ENCODE measurements at regions not wholly inside any gene's neighbourhood (a gene's known extent, or its start where the extent isn't known, plus 50 kb on each side); places are given as distances from the start of the nearest gene placed in this dataset.
A peak's percentile ranks its signal among the peaks of the same experiment; 100 is the strongest.

DNA sequence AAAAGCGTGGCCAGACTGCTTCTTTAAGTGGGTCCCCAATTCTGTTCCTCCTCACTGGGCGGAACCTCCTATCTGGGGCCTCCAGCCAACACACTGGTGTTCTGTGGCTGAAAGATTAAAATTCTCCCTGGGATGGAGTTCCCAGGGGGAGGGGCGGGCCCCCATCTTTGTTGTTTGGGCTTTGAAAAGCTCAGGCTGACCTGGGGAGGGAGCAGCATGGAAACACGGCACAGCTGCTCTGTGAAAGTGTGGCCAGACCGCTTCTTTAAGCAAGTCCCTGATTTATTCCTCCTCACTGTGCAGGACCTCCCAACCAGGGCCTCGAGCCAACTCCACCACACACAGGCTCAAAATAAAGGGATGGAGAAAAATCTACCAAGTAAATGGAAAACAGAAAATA lies 219.5 kb downstream of the TMEM47 start (continued):
- TF ChIP-seq, protein P1, sequence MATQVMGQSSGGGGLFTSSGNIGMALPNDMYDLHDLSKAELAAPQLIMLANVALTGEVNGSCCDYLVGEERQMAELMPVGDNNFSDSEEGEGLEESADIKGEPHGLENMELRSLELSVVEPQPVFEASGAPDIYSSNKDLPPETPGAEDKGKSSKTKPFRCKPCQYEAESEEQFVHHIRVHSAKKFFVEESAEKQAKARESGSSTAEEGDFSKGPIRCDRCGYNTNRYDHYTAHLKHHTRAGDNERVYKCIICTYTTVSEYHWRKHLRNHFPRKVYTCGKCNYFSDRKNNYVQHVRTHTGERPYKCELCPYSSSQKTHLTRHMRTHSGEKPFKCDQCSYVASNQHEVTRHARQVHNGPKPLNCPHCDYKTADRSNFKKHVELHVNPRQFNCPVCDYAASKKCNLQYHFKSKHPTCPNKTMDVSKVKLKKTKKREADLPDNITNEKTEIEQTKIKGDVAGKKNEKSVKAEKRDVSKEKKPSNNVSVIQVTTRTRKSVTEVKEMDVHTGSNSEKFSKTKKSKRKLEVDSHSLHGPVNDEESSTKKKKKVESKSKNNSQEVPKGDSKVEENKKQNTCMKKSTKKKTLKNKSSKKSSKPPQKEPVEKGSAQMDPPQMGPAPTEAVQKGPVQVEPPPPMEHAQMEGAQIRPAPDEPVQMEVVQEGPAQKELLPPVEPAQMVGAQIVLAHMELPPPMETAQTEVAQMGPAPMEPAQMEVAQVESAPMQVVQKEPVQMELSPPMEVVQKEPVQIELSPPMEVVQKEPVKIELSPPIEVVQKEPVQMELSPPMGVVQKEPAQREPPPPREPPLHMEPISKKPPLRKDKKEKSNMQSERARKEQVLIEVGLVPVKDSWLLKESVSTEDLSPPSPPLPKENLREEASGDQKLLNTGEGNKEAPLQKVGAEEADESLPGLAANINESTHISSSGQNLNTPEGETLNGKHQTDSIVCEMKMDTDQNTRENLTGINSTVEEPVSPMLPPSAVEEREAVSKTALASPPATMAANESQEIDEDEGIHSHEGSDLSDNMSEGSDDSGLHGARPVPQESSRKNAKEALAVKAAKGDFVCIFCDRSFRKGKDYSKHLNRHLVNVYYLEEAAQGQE (IDR thresholded peaks at IDR 0.05; ENCODE audit: unreplicated experiment) = no peak

DNA sequence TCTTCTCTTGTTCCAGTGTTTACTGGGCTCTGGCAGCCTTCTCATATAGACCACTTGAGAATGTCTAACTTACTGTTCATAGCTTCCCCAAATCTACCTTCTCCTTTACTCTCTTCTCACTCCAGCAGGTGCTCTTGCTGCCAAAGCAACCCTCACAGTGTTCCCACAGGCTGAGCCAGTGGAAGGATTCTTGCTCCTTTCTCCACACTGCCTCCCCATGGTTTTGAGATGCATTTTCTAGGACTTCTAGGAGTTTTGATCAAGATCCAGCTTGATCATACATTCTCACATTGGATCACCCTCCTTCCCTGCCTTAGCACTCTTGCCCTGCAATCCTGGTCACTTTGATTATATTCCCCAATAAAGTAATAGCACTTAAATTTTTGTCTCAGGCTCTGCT lies 230.8 kb downstream of the TMEM47 start:
- H3K4me1 ChIP-seq (ENCODE audit: insufficient read depth) = no peaks in the 10 kb centered on the region
- no peaks in the 10 kb centered on the region for H3K4me1 Mint-ChIP-seq
- H3K27me3 Mint-ChIP-seq (ENCODE audit: insufficient read depth, low read depth, poor library complexity) = no peaks in the 10 kb centered on the region
- H3K36me3 Mint-ChIP-seq (ENCODE audit: low read depth) = no peaks in the 10 kb centered on the region
- H3K9me2 ChIP-seq (ENCODE audit: insufficient read depth) = no peaks in the 10 kb centered on the region
- H3K79me2 ChIP-seq (replicated peaks; ENCODE audit: insufficient read depth) = no peaks in the 10 kb centered on the region
- no peaks in the 10 kb centered on the region; the same call in 1 of the 3 replicates for H3K9me3 Mint-ChIP-seq
- H3K36me3 ChIP-seq (ENCODE audit: insufficient read depth) = no peaks in the 10 kb centered on the region
- ATAC-seq (peak; percentile 59), DNase-seq (ENCODE audit: low spot score) (peak; percentile 48)
- H2AFZ ChIP-seq = no peak overlapping the region
- H3K27me3 ChIP-seq (ENCODE audit: insufficient read depth) = no peaks in the 10 kb centered on the region
- no peaks in the 10 kb centered on the region for H3F3A ChIP-seq (replicated peaks; ENCODE audit: low read depth)
- H4K20me1 ChIP-seq (replicated peaks; ENCODE audit: insufficient read depth) = no peaks in the 10 kb centered on the region
- TF ChIP-seq CTCF (conservative IDR thresholded peaks at IDR 0.05; ENCODE audit: low read depth in 2 of 2) (peak; percentile 49 to 60), EZH2phosphoT487 (IDR thresholded peaks at IDR 0.05; ENCODE audit: unreplicated experiment) (no peak)
- no peak overlapping the region for H3K4me3 Mint-ChIP-seq
- H3K4me3 ChIP-seq = no peak overlapping the region
- no peak overlapping the region for H3K27ac ChIP-seq (ENCODE audit: low read depth)
- H3K4me2 ChIP-seq = no peak overlapping the region
- no peak overlapping the region for H3K27ac Mint-ChIP-seq

GRCh38 chrX:34406580-34406979 lies 250.5 kb downstream of the TMEM47 start:
- no peaks in the 10 kb centered on the region for H4K20me1 ChIP-seq (replicated peaks; ENCODE audit: insufficient read depth)
- no peak overlapping the region for H3K27ac ChIP-seq (ENCODE audit: low read depth)
- DNase-seq (ENCODE audit: low spot score) (no peak), ATAC-seq (no peak)
- H3K36me3 ChIP-seq (ENCODE audit: insufficient read depth) = no peaks in the 10 kb centered on the region
- no peaks in the 10 kb centered on the region for H3K9me3 Mint-ChIP-seq
- no peaks in the 10 kb centered on the region for H3K4me1 ChIP-seq (ENCODE audit: insufficient read depth)
- H3K27ac Mint-ChIP-seq = no peak overlapping the region
- H3K27me3 Mint-ChIP-seq (ENCODE audit: insufficient read depth, low read depth, poor library complexity) = no peaks in the 10 kb centered on the region
- H2AFZ ChIP-seq = no peak overlapping the region
- H3K79me2 ChIP-seq (replicated peaks; ENCODE audit: insufficient read depth) = no peaks in the 10 kb centered on the region
- H3K4me2 ChIP-seq = no peak overlapping the region
- H3K4me1 Mint-ChIP-seq = no peaks in the 10 kb centered on the region
- H3K4me3 ChIP-seq = no peak overlapping the region
- H3K27me3 ChIP-seq (ENCODE audit: insufficient read depth) = no peaks in the 10 kb centered on the region
- no peaks in the 10 kb centered on the region for H3F3A ChIP-seq (replicated peaks; ENCODE audit: low read depth)
- no peaks in the 10 kb centered on the region for H3K9me2 ChIP-seq (ENCODE audit: insufficient read depth)
- H3K36me3 Mint-ChIP-seq (ENCODE audit: low read depth) = no peaks in the 10 kb centered on the region
- H3K4me3 Mint-ChIP-seq = no peak overlapping the region
- TF ChIP-seq NANOG (IDR thresholded peaks at IDR 0.05; ENCODE audit: borderline replicate concordance) (no peak), ZNF114 (CRISPR knock-in tag; IDR thresholded peaks at IDR 0.05) (no peak), EZH2 (IDR thresholded peaks at IDR 0.05; ENCODE audit: low read depth, unreplicated experiment) (no peak), JUNB (IDR thresholded peaks at IDR 0.05; ENCODE audit: unreplicated experiment) (no peak), CREB1 (CRISPR knock-in tag; IDR thresholded peaks at IDR 0.05; ENCODE audit: low read depth) (no peak)
- TF ChIP-seq, protein P2, sequence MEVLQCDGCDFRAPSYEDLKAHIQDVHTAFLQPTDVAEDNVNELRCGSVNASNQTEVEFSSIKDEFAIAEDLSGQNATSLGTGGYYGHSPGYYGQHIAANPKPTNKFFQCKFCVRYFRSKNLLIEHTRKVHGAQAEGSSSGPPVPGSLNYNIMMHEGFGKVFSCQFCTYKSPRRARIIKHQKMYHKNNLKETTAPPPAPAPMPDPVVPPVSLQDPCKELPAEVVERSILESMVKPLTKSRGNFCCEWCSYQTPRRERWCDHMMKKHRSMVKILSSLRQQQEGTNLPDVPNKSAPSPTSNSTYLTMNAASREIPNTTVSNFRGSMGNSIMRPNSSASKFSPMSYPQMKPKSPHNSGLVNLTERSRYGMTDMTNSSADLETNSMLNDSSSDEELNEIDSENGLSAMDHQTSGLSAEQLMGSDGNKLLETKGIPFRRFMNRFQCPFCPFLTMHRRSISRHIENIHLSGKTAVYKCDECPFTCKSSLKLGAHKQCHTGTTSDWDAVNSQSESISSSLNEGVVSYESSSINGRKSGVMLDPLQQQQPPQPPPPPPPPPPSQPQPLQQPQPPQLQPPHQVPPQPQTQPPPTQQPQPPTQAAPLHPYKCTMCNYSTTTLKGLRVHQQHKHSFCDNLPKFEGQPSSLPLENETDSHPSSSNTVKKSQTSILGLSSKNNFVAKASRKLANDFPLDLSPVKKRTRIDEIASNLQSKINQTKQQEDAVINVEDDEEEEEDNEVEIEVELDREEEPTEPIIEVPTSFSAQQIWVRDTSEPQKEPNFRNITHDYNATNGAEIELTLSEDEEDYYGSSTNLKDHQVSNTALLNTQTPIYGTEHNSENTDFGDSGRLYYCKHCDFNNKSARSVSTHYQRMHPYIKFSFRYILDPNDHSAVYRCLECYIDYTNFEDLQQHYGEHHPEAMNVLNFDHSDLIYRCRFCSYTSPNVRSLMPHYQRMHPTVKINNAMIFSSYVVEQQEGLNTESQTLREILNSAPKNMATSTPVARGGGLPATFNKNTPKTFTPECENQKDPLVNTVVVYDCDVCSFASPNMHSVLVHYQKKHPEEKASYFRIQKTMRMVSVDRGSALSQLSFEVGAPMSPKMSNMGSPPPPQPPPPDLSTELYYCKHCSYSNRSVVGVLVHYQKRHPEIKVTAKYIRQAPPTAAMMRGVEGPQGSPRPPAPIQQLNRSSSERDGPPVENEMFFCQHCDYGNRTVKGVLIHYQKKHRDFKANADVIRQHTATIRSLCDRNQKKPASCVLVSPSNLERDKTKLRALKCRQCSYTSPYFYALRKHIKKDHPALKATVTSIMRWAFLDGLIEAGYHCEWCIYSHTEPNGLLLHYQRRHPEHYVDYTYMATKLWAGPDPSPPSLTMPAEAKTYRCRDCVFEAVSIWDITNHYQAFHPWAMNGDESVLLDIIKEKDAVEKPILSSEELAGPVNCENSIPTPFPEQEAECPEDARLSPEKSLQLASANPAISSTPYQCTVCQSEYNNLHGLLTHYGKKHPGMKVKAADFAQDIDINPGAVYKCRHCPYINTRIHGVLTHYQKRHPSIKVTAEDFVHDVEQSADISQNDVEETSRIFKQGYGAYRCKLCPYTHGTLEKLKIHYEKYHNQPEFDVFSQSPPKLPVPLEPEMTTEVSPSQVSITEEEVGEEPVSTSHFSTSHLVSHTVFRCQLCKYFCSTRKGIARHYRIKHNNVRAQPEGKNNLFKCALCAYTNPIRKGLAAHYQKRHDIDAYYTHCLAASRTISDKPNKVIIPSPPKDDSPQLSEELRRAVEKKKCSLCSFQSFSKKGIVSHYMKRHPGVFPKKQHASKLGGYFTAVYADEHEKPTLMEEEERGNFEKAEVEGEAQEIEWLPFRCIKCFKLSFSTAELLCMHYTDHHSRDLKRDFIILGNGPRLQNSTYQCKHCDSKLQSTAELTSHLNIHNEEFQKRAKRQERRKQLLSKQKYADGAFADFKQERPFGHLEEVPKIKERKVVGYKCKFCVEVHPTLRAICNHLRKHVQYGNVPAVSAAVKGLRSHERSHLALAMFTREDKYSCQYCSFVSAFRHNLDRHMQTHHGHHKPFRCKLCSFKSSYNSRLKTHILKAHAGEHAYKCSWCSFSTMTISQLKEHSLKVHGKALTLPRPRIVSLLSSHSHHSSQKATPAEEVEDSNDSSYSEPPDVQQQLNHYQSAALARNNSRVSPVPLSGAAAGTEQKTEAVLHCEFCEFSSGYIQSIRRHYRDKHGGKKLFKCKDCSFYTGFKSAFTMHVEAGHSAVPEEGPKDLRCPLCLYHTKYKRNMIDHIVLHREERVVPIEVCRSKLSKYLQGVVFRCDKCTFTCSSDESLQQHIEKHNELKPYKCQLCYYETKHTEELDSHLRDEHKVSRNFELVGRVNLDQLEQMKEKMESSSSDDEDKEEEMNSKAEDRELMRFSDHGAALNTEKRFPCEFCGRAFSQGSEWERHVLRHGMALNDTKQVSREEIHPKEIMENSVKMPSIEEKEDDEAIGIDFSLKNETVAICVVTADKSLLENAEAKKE (CRISPR knock-in tag; IDR thresholded peaks at IDR 0.05) = no peak

All from GM23338 (cell line).